ENCODE measurements at regions not wholly inside any gene's neighbourhood (a gene's known extent, or its start where the extent isn't known, plus 50 kb on each side); places are given as distances from the start of the nearest gene placed in this dataset.

DNA sequence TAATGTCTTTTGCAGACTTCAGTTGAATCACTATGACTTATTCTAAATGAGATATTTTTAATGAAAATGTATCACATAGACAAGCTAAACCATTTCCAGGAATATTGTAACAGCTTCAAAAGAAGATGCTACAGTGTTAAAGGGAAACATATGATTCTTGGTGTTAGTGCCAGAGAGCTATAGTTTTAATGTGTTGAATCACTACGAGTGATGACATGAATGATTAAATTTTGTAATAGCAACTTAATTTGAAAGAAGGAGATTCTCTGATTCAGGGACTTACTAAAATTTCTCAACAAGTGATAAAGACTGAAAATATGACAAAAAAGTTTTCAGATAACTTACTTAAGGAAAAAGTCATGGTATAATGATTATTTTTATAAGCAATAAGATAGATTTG lies 267.3 kb upstream of the SLITRK3 start:
- TF ChIP-seq, protein P1, sequence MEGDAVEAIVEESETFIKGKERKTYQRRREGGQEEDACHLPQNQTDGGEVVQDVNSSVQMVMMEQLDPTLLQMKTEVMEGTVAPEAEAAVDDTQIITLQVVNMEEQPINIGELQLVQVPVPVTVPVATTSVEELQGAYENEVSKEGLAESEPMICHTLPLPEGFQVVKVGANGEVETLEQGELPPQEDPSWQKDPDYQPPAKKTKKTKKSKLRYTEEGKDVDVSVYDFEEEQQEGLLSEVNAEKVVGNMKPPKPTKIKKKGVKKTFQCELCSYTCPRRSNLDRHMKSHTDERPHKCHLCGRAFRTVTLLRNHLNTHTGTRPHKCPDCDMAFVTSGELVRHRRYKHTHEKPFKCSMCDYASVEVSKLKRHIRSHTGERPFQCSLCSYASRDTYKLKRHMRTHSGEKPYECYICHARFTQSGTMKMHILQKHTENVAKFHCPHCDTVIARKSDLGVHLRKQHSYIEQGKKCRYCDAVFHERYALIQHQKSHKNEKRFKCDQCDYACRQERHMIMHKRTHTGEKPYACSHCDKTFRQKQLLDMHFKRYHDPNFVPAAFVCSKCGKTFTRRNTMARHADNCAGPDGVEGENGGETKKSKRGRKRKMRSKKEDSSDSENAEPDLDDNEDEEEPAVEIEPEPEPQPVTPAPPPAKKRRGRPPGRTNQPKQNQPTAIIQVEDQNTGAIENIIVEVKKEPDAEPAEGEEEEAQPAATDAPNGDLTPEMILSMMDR (conservative IDR thresholded peaks at IDR 0.05): no peak
- H3K27ac ChIP-seq: no peak overlapping the region

DNA sequence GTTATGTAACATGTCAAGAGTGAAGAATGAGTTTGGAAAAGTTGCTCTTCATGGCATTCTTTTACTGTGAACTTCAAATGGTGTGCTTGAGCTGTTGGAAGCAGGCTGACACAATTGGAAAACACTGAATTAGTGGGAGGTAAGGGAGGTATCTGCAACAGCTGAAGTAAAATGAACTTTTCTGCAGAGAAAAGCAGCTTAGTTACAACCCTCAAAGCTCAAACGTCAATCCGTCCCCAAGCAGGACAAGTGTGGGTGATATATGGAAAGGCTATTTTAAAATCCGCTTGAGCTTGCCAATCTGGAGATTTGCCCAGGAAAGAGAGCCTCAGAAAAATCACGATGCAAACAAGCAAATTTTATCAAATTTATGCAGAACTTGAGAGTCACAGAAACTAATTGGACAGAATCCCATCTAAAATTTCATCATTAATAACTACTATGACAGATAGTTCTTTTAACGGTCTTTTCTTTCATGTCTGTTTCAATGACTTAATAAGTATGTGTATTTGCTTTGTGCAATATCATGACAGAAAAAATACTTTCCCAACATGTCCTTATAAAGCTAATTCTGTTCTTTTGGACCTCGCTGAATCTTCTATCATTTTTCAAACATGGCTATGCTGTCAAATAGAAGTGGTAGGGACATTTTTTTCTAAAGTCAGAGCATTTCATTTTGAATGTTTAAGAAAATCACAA lies 266.6 kb upstream of the SLITRK3 start:
- no peak overlapping the region for H3K27ac ChIP-seq
- TF ChIP-seq, protein P1 (conservative IDR thresholded peaks at IDR 0.05): no peak

DNA sequence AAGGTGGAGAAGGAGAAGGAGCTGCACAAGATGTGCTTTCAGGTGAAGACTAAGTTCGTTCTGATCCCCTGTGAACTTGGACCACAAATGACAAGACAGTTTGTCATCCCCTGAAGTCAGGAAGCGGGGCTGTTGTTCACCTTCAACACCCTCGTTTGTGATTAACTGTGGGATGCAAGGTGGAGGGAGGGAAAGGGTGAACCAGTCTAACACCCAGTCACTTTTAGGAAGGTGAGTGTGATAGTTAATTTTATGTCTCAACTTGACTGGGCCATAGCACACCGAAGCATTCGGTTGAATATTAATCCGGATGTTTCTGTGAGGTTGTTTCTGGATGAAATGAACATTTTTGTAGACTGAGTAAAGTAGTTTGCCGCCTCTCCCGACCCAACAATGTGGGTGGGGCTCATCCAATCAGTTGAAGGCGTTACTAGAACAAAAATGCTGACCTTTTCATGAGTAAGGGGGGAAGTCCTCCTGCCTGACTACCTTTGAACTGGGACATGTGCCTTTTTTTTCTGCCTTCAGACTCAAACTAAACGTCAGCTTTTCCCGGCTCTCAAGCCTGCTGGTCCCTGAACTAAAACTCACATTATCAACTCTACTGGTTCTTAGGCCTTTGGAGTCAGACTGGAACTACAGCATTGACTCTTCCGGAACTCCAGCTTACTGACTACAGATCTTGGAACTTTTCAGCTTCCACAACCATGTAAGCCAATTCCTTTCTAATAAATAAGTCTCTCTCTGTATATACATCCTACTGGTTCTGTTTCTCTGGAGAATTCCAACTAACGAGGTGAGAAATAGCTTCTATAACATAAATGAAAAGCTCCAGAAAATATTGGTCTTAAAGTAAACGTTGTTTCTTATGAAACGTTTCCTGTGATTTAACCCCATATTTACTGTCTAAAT lies 264.0 kb upstream of the SLITRK3 start:
- TF ChIP-seq, protein P1 (conservative IDR thresholded peaks at IDR 0.05): no peak
- no peak overlapping the region for H3K27ac ChIP-seq

DNA sequence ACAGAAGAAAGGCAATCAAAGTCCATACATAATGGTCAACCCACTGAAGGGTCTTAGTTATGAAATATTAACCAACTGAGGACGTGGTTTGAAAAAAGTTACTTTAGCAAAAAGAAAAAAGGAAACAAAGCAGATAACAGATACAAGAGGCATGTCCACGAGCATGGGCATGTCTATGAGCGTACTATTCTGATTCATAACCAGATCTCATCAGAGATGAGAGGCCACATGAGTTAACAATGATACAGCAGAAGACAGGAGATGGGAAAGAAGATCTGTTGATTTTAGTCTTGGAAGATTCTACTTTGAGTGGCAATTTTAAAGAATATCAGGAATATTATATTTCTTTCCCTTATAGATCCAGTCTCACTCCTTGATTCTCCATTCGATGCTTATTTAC lies 262.9 kb upstream of the SLITRK3 start:
- no peak overlapping the region for H3K27ac ChIP-seq
- TF ChIP-seq, protein P1 (conservative IDR thresholded peaks at IDR 0.05): no peak

DNA sequence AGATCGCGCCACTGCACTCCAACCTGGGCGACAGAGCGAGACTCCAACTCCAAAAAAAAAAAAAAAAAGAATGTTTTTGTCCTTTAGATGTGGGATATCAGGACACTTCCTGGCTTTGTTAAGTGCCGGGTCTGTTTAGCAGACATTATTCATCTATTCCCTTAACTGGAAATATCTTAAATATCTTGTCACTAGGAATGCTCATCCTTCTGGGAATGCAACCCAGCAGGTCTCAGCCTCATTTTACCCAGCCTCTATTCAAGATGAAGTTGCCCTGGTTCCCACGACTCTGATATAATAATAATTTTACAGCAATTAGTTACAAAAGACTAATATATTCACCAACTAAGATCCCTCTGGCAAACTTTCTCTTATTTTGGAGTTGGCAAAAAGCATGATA lies 260.9 kb upstream of the SLITRK3 start:
- TF ChIP-seq, protein P1 (conservative IDR thresholded peaks at IDR 0.05): no peak
- no peak overlapping the region for H3K27ac ChIP-seq

DNA sequence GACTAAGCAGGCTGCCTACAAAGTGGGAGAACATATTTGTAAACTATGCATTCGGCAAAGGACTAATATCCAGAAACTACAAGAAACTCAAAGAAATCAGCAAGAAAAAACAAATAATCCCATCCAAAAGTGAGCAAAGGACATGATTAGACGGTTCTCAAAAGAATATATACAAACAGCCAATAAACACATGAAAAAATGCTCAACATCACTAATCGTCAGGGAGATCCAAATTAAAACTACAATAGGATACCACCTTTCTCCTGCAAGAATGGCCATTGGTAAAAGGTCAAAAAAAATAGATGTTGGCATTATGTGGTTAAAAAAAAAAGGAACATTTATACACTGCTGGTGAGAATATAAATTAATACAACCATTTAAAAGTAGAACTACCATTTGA lies 259.6 kb upstream of the SLITRK3 start:
- TF ChIP-seq, protein P1 (conservative IDR thresholded peaks at IDR 0.05): no peak
- H3K27ac ChIP-seq: no peak overlapping the region

DNA sequence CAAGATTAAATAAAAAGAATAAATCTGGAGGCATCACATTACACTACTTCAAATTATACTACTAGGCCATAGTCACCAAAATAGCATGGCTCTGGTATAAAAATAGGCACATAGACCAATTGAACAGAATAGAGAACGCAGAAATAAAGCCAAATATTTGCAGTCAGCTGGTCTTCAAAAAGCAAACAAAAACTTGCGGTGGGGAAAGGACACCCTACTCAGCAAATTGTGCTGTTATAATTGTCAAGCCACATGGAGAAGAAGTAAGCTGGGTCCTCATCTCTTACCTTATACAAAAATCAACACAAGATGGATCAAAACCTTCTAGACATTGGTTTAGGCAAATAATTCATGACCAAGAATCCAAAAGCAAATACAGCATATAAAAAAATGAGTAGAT lies 259.2 kb upstream of the SLITRK3 start:
- no peak overlapping the region for H3K27ac ChIP-seq
- TF ChIP-seq, protein P1 (conservative IDR thresholded peaks at IDR 0.05): no peak

Data from VCaP (cell line).